ENCODE measurements at regions not wholly inside any gene's neighbourhood (a gene's known extent, or its start where the extent isn't known, plus 50 kb on each side); places are given as distances from the start of the nearest gene placed in this dataset.

DNA sequence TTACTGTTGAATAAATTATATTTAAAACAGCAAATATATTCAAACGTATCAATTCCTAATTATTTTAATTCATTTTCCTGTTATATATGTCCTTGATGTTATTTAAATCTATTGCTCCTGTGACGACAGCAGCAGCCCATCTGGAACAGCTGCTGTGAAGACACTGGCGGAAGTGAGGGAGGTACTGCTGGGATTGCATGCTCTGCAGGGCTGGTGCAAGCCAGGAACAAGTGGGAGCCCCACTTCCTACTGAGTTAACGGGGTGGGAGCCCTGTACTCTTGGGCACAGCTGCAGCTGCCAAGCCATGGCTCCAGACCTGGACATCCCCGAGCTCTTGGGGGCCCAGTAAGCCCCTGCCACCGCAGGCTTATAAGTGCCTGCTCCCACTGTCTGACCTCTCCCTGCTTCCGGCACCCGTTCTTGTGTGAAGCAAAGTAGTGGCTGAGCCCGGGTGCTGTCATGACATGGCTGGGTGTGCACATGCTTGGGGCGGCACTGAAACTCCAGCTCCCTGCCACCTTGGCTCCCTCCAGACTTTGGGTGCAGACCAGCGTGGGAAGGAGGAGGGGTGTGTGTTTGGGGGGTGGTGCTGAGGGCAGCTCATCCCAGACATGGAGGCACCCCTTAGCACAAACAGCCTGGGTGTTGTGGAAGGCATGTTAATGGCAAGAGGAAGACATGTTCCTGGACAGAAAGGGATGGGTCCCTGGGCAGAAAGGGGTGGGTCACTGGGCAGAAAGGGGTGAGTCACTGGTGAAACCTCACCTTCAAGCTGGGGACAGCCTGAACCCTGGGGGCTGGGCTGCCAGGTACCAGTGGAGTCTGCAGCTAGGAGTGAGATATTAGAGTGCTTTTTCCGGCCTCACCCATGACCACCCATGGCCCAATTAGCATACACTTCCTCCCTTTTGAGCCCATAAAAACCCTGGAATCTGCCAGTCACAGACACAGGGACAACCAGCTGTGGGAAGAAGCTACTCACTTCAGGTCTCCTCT, 1981.3 kb upstream of the IGFBP7 start:
- TF ChIP-seq, protein P1, sequence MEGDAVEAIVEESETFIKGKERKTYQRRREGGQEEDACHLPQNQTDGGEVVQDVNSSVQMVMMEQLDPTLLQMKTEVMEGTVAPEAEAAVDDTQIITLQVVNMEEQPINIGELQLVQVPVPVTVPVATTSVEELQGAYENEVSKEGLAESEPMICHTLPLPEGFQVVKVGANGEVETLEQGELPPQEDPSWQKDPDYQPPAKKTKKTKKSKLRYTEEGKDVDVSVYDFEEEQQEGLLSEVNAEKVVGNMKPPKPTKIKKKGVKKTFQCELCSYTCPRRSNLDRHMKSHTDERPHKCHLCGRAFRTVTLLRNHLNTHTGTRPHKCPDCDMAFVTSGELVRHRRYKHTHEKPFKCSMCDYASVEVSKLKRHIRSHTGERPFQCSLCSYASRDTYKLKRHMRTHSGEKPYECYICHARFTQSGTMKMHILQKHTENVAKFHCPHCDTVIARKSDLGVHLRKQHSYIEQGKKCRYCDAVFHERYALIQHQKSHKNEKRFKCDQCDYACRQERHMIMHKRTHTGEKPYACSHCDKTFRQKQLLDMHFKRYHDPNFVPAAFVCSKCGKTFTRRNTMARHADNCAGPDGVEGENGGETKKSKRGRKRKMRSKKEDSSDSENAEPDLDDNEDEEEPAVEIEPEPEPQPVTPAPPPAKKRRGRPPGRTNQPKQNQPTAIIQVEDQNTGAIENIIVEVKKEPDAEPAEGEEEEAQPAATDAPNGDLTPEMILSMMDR (IDR thresholded peaks at IDR 0.05) = no peak
- no peak for TF ChIP-seq POLR2A (IDR thresholded peaks at IDR 0.05)

All from Peyer's patch (tissue), 4 donors.